SK-N-SH treated with all-trans-retinoic acid at 6 μM for 48 hours (cell line): ENCODE measurements at regions not wholly inside any gene's neighbourhood (a gene's known extent, or its start where the extent isn't known, plus 50 kb on each side); places are given as distances from the start of the nearest gene placed in this dataset.
A peak's percentile ranks its signal among the peaks of the same experiment; 100 is the strongest.

Experiments used
- ATAC-seq: fragments of 200-7000 bp; cut with Tn5 transposase; 3 replicates; pipeline ENCODE4 v1.9.1; 2020; ENCODE audit warnings: mild to moderate bottlenecking, moderate library complexity
- ARNTL ChIP-seq: fragments of 450-650 bp; formaldehyde crosslinking; IDR thresholded peaks from 2 replicates; pipeline ENCODE4 v1.5.0; 2020; ENCODE audit warnings: low read depth, mild to moderate bottlenecking, moderate library complexity, borderline replicate concordance
- BACH2 ChIP-seq: fragments of 250-450 bp; sonication (Bioruptor Pico); IDR thresholded peaks from 2 replicates; pipeline ENCODE4 v1.9.0; 2021; ENCODE audit warnings: mild to moderate bottlenecking, borderline replicate concordance
- CSDC2 ChIP-seq: fragments of 250-450 bp; sonication (Bioruptor Pico); IDR thresholded peaks from 2 replicates; pipeline ENCODE4 v1.5.0; 2020; ENCODE audit warnings: mild to moderate bottlenecking, moderate library complexity
- ESRRG ChIP-seq: fragments of 250-450 bp; sonication (Bioruptor Pico); IDR thresholded peaks from 2 replicates; pipeline ENCODE4 v1.6.1; 2021; ENCODE audit warnings: mild to moderate bottlenecking
- GLIS3 ChIP-seq: fragments of 250-450 bp; sonication (Bioruptor Pico); IDR thresholded peaks from 2 replicates; pipeline ENCODE4 v1.5.0; 2020; ENCODE audit warnings: mild to moderate bottlenecking, moderate library complexity
- ISL1 ChIP-seq: fragments of 250-450 bp; sonication (Bioruptor Pico); IDR thresholded peaks from 2 replicates; pipeline ENCODE4 v2.1.2; 2022; ENCODE audit warnings: mild to moderate bottlenecking, moderate library complexity
- POU6F1 ChIP-seq: fragments of 250-450 bp; sonication (Bioruptor Pico); IDR thresholded peaks from 2 replicates; pipeline ENCODE4 v1.8.0; 2021; ENCODE audit warnings: low read depth, mild to moderate bottlenecking, moderate library complexity, borderline replicate concordance
- RARB ChIP-seq: fragments of 250-450 bp; sonication (Bioruptor Pico); IDR thresholded peaks from 2 replicates; pipeline ENCODE4 v1.8.0; 2021; ENCODE audit warnings: mild to moderate bottlenecking, moderate library complexity
- SNAI2 ChIP-seq: fragments of 250-450 bp; sonication (Bioruptor Pico); IDR thresholded peaks from 2 replicates; pipeline ENCODE4 v1.5.0; 2020; ENCODE audit warnings: mild to moderate bottlenecking, moderate library complexity
- TOX ChIP-seq: fragments of 250-450 bp; sonication (Bioruptor Pico); IDR thresholded peaks from 2 replicates; pipeline ENCODE4 v1.8.0; 2021; ENCODE audit warnings: mild to moderate bottlenecking, moderate library complexity, borderline replicate concordance
- ZFP3 ChIP-seq: fragments of 250-450 bp; sonication (Bioruptor Pico); IDR thresholded peaks from 2 replicates; pipeline ENCODE4 v1.5.0; 2020; ENCODE audit warnings: mild to moderate bottlenecking, moderate library complexity
- ZFP30 ChIP-seq: fragments of 450-650 bp; formaldehyde crosslinking; IDR thresholded peaks from 2 replicates; pipeline ENCODE4 v1.5.0; 2022; ENCODE audit warnings: mild to moderate bottlenecking, moderate library complexity
- ZNF565 ChIP-seq: fragments of 450-650 bp; formaldehyde crosslinking; conservative IDR thresholded peaks from 2 replicates; pipeline ENCODE4 v1.5.0; 2020; ENCODE audit warnings: low read depth, mild to moderate bottlenecking, moderate library complexity
- ZNF70 ChIP-seq: fragments of 450-650 bp; formaldehyde crosslinking; IDR thresholded peaks from 2 replicates; pipeline ENCODE4 v1.5.0; 2020; ENCODE audit warnings: mild to moderate bottlenecking, moderate library complexity
- TF ChIP-seq, protein P1 (sequence below): fragments of 250-450 bp; sonication (Bioruptor Pico); IDR thresholded peaks from 2 replicates; pipeline ENCODE4 v1.5.1; 2021; ENCODE audit warnings: mild to moderate bottlenecking, moderate library complexity
- TF ChIP-seq, protein P2 (sequence below): fragments of 250-450 bp; sonication (Bioruptor Pico); IDR thresholded peaks from 2 replicates; pipeline ENCODE4 v1.5.1; 2020; ENCODE audit warnings: low read depth, mild to moderate bottlenecking, moderate library complexity
- TF ChIP-seq, protein P3 (sequence below): fragments of 250-450 bp; sonication (Bioruptor Pico); IDR thresholded peaks from 2 replicates; pipeline ENCODE4 v1.5.0; 2020; ENCODE audit warnings: mild to moderate bottlenecking, moderate library complexity

GRCh38 chr6:40759264-40759663 lies 172.1 kb upstream of the LRFN2 start (continued):
- TF ChIP-seq ISL1 (CRISPR knock-in tag), result no peak
- TF ChIP-seq BACH2 (CRISPR knock-in tag), result no peak
- no peak for TF ChIP-seq GLIS3 (CRISPR knock-in tag)
- no peak for TF ChIP-seq SNAI2 (CRISPR knock-in tag)
- TF ChIP-seq CSDC2 (CRISPR knock-in tag), result no peak
- TF ChIP-seq ZFP3 (CRISPR knock-in tag), result no peak
- TF ChIP-seq, protein P1, sequence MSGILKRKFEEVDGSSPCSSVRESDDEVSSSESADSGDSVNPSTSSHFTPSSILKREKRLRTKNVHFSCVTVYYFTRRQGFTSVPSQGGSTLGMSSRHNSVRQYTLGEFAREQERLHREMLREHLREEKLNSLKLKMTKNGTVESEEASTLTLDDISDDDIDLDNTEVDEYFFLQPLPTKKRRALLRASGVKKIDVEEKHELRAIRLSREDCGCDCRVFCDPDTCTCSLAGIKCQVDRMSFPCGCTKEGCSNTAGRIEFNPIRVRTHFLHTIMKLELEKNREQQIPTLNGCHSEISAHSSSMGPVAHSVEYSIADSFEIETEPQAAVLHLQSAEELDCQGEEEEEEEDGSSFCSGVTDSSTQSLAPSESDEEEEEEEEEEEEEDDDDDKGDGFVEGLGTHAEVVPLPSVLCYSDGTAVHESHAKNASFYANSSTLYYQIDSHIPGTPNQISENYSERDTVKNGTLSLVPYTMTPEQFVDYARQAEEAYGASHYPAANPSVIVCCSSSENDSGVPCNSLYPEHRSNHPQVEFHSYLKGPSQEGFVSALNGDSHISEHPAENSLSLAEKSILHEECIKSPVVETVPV (CRISPR knock-in tag), result no peak
- no peak for TF ChIP-seq ARNTL
- TF ChIP-seq ZNF70 (CRISPR knock-in tag), result no peak

GRCh38 chr6:40755749-40756452 lies 168.7 kb upstream of the LRFN2 start:
- TF ChIP-seq GLIS3 (CRISPR knock-in tag), result no peak
- TF ChIP-seq SNAI2 (CRISPR knock-in tag), result no peak
- no peak for TF ChIP-seq ZNF565 (CRISPR knock-in tag)
- TF ChIP-seq POU6F1 (CRISPR knock-in tag), result no peak
- TF ChIP-seq TOX (CRISPR knock-in tag), result no peak
- TF ChIP-seq, protein P2, sequence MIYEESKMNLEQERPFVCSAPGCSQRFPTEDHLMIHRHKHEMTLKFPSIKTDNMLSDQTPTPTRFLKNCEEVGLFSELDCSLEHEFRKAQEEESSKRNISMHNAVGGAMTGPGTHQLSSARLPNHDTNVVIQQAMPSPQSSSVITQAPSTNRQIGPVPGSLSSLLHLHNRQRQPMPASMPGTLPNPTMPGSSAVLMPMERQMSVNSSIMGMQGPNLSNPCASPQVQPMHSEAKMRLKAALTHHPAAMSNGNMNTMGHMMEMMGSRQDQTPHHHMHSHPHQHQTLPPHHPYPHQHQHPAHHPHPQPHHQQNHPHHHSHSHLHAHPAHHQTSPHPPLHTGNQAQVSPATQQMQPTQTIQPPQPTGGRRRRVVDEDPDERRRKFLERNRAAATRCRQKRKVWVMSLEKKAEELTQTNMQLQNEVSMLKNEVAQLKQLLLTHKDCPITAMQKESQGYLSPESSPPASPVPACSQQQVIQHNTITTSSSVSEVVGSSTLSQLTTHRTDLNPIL (CRISPR knock-in tag), result no peak
- TF ChIP-seq, protein P1 (CRISPR knock-in tag), result no peak
- no peak for TF ChIP-seq ZFP30 (CRISPR knock-in tag)
- ATAC-seq, result no peak

DNA sequence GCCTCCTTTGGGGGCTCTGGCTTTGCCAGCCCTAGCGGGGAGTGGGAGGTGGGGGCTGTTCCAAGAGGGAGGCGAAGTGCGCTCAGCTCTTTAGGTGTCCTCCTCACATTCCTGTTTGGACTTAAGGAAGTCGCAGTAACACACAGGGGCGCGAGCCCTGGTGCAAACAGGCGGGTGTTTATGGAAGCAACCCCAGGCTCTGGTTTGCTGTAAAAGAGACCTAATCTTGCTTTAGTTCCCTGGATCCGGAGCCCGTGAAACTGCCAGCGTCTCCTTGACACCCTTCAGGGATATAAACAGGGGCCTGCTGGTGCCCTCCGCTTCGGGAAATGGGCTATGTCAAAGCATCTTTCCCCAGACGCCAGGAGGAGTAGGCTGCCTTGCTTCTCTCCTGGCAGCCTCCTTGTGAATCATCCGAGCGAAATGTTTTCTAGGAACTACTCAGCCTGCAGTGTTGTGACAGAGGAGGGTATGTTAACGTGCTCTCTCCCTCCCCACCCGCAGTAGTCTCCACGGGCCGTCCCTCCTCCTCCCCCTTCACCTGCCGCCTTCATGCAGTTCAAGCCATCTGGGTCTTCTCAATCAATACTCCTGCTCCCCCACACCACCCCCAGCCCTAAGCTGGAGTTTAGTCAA lies 168.0 kb upstream of the LRFN2 start:
- TF ChIP-seq RARB (CRISPR knock-in tag) (no peak), BACH2 (CRISPR knock-in tag) (no peak), ESRRG (CRISPR knock-in tag) (no peak), ZNF565 (CRISPR knock-in tag) (no peak), POU6F1 (CRISPR knock-in tag) (no peak)
- TF ChIP-seq, protein P3, sequence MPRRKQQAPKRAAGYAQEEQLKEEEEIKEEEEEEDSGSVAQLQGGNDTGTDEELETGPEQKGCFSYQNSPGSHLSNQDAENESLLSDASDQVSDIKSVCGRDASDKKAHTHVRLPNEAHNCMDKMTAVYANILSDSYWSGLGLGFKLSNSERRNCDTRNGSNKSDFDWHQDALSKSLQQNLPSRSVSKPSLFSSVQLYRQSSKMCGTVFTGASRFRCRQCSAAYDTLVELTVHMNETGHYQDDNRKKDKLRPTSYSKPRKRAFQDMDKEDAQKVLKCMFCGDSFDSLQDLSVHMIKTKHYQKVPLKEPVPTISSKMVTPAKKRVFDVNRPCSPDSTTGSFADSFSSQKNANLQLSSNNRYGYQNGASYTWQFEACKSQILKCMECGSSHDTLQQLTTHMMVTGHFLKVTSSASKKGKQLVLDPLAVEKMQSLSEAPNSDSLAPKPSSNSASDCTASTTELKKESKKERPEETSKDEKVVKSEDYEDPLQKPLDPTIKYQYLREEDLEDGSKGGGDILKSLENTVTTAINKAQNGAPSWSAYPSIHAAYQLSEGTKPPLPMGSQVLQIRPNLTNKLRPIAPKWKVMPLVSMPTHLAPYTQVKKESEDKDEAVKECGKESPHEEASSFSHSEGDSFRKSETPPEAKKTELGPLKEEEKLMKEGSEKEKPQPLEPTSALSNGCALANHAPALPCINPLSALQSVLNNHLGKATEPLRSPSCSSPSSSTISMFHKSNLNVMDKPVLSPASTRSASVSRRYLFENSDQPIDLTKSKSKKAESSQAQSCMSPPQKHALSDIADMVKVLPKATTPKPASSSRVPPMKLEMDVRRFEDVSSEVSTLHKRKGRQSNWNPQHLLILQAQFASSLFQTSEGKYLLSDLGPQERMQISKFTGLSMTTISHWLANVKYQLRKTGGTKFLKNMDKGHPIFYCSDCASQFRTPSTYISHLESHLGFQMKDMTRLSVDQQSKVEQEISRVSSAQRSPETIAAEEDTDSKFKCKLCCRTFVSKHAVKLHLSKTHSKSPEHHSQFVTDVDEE (CRISPR knock-in tag), result no peak
- peak; percentile 33; the same call in 1 of the 3 replicates for ATAC-seq
